Common myeloid progenitor, CD34-positive (primary cell): ENCODE measurements at regions not wholly inside any gene's neighbourhood (a gene's known extent, or its start where the extent isn't known, plus 50 kb on each side); places are given as distances from the start of the nearest gene placed in this dataset.

Source experiments
- CTCF ChIA-PET: fragments of 350-600 bp; sonication (Branson Sonifier 250); formaldehyde crosslinking; loops from one replicate; lab custom pipeline; 2021; ENCODE audit warnings: antibody characterized with exemption; lab: Charles Lee
- POLR2A ChIA-PET: fragments of 350-600 bp; sonication (Branson Sonifier 250); formaldehyde crosslinking; loops from one replicate; lab custom pipeline; 2021; ENCODE audit warnings: antibody characterized with exemption; lab: Charles Lee
- DNase-seq, 3 donors: peaks; one replicate each; pipeline versions ENCODE4 v3.0.0 to v3.0.0-alpha.2; 2013
- H3K27ac ChIP-seq, 2 experiments: 1 replicate in 1 of 2; 2 replicates in 1 of 2; pipeline ENCODE4 v1.7.0; 2013; ENCODE audit warnings: inconsistent platforms in 2 of 2, low read length in 2 of 2, mild to moderate bottlenecking in 2 of 2, low read depth in 1 of 2, moderate library complexity in 1 of 2; ENCODE audit not compliant: severe bottlenecking in 2 of 2, insufficient read depth in 1 of 2, poor library complexity in 1 of 2
- H3K27me3 ChIP-seq, 5 experiments: replicated peaks in 2 of 5; 1 replicate in 3 of 5; 2 replicates in 2 of 5; pipeline versions ENCODE4 v1.6.1 to v1.7.0; 2013; ENCODE audit warnings: low read length in 4 of 5, mild to moderate bottlenecking in 2 of 5, moderate library complexity in 2 of 5, inconsistent platforms in 1 of 5; ENCODE audit not compliant: insufficient read depth in 5 of 5, control insufficient read depth in 4 of 5
- H3K36me3 ChIP-seq, 4 experiments: 1 replicate in 2 of 4; 2 replicates in 2 of 4; pipeline versions ENCODE4 v1.6.1 to v1.7.0; 2013; ENCODE audit warnings: low read length in 3 of 4, control low read depth in 1 of 4, mild to moderate bottlenecking in 1 of 4; ENCODE audit not compliant: control insufficient read depth in 4 of 4, insufficient read depth in 4 of 4
- H3K4me1 ChIP-seq, 4 experiments: 1 replicate in 3 of 4; 2 replicates in 1 of 4; pipeline versions ENCODE4 v1.6.1 to v1.7.1; 2013; ENCODE audit warnings: low read length in 3 of 4, mild to moderate bottlenecking in 3 of 4, control low read depth in 1 of 4, inconsistent platforms in 1 of 4, moderate library complexity in 1 of 4; ENCODE audit not compliant: control insufficient read depth in 4 of 4, insufficient read depth in 4 of 4; ENCODE audit errors: control extremely low read depth in 1 of 4
- H3K4me3 ChIP-seq, 7 experiments: 1 replicate in 4 of 7; 2 replicates in 3 of 7; pipeline versions ENCODE4 v1.5.1 to v1.7.0; 2013; ENCODE audit warnings: mild to moderate bottlenecking in 7 of 7, low read length in 6 of 7, moderate library complexity in 6 of 7, inconsistent platforms in 2 of 7, low read depth in 2 of 7, control low read depth in 1 of 7; ENCODE audit not compliant: insufficient read depth in 4 of 7, control insufficient read depth in 1 of 7; ENCODE audit errors: extremely low read depth in 1 of 7
- H3K9me3 ChIP-seq, 5 experiments: 1 replicate in 4 of 5; 2 replicates in 1 of 5; pipeline versions ENCODE4 v1.6.1 to v1.7.1; 2013; ENCODE audit warnings: low read length in 4 of 5, mild to moderate bottlenecking in 2 of 5, inconsistent platforms in 1 of 5, low read depth in 1 of 5, moderate library complexity in 1 of 5; ENCODE audit not compliant: control insufficient read depth in 4 of 5, insufficient read depth in 2 of 5; ENCODE audit errors: control extremely low read depth in 1 of 5
- WGBS: methylation state at CpG from one replicate; pipeline ENCODE4 v1.1.5; 2013; ENCODE audit not compliant: insufficient coverage; 5-methylcytosine and 5-hydroxymethylcytosine counted together

DNA sequence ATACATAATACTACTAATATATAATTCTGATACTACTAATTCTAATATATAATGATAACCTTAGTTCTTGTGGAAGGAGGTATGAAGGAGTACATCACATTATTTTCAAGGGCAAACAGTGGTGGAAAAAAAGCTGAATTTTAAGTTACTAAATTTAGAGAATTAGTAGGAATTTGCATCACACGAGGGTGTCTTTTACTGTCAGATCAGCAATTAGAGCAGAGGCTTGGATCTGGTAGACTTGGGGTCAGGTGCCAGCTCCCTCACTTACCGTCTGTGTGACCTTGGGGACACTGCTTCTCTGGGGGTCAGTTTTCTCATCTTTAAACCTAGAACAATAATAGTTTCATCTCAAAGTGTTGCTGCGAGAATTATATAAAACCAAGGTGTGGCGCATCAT lies 114.1 kb upstream of the NEDD4L start:
- Histone ChIP-seq H3K36me3 (no peaks in the 10 kb centered on the region), H3K27me3 (no peaks in the 10 kb centered on the region), H3K9me3 (peaks cover 0 to 4% (median 0%) of the 10 kb centered on the region in 5 experiments), H3K4me3 (no peak overlapping the region), H3K4me1 (no peaks in the 10 kb centered on the region), H3K27ac (no peak overlapping the region)
- WGBS = 96% methylated on average over 3 of the region's 4 CpGs
- DNase-seq = no peak
- CTCF ChIA-PET = no interaction called here
- POLR2A ChIA-PET = no interaction called here

GRCh38 chr18:57928466-57928865 lies 115.6 kb upstream of the NEDD4L start:
- DNase-seq = no peak
- Histone ChIP-seq H3K36me3 (no peaks in the 10 kb centered on the region), H3K4me3 (no peak overlapping the region), H3K9me3 (peaks cover 0 to 1% (median 0%) of the 10 kb centered on the region in 5 experiments), H3K27ac (no peak overlapping the region), H3K4me1 (no peaks in the 10 kb centered on the region), H3K27me3 (no peaks in the 10 kb centered on the region)
- ChIA-PET CTCF (no interaction called here), POLR2A (no interaction called here)
- 100% methylated on average over 5 of the region's 5 CpGs for WGBS

DNA sequence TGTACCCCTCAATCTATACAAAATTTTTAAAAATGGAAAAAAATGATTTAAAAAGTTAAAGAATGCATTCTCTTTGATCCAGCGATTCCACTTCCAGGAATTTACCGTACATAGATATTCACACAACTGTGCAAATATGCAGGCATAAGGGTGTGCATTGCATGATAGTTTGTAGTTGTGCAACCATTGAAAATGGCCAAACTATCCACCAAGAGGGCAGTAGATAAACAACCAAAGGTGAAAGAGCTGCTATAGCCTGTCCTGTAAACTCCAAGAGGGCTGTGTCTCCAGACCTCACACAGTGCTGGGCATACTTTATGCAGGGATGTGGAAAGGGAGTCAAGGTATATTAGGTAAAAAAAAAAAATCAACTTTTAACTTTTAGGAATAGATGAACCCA lies 116.5 kb upstream of the NEDD4L start:
- Histone ChIP-seq H3K27me3 (no peaks in the 10 kb centered on the region), H3K4me1 (no peaks in the 10 kb centered on the region), H3K9me3 (peaks cover 0 to under 1% (median 0%) of the 10 kb centered on the region in 5 experiments), H3K36me3 (no peaks in the 10 kb centered on the region), H3K4me3 (no peak overlapping the region), H3K27ac (no peak overlapping the region)
- CTCF ChIA-PET = no interaction called here
- no CpG with 5 or more reads among the region's 2 CpGs for WGBS
- no peak for DNase-seq
- POLR2A ChIA-PET = no interaction called here

DNA sequence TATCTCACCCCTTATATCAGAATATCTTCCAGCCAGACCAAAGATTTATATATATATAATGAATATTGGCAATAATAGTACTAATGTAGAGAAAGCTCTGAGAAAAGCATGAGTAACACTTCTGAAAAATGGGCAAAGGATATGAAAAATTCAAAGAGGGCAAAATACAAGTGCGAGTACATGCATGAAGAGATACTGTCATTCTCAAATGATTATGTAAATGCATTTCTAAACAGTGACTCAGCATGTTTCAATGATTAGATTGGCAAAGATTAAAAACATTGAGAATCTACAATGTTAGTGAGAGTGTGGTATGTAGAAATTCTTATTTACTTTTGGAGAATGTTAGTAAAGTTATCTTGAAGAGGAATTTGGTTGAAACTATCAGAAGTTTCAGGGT lies 118.3 kb upstream of the NEDD4L start:
- H3K36me3 ChIP-seq = no peaks in the 10 kb centered on the region
- no peak overlapping the region for H3K27ac ChIP-seq
- DNase-seq = no peak
- H3K4me1 ChIP-seq = no peaks in the 10 kb centered on the region
- no peaks in the 10 kb centered on the region for H3K9me3 ChIP-seq
- no peak overlapping the region for H3K4me3 ChIP-seq
- H3K27me3 ChIP-seq = no peaks in the 10 kb centered on the region
- 80% methylated on average over 1 of the region's 1 CpG for WGBS
- POLR2A ChIA-PET = no interaction called here
- CTCF ChIA-PET = no interaction called here

DNA sequence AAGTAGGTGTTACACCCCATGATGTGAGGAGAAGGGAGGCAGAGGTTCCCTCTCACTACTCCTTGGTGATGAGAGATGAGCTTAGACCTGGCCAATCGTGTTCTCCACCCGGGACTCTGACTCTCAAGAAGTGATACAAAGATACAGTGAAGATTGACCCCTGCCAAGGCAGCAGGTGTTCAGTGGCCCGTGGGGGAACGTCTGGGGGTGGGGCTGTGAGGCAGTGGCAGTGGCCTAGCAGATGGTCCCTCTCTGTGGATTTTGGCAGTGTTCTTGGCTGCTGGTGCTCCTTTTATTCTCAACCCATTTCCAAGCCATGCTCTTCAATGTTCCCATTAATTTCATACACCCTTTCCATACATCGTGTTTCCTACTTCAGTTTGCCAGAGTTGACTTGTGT lies 120.4 kb upstream of the NEDD4L start:
- no peak overlapping the region for H3K27ac ChIP-seq
- no peaks in the 10 kb centered on the region for H3K9me3 ChIP-seq
- no peaks in the 10 kb centered on the region for H3K4me1 ChIP-seq
- no peak overlapping the region for H3K4me3 ChIP-seq
- H3K27me3 ChIP-seq = no peaks in the 10 kb centered on the region
- WGBS = 100% methylated on average over 4 of the region's 5 CpGs
- H3K36me3 ChIP-seq = no peaks in the 10 kb centered on the region
- DNase-seq = no peak
- CTCF ChIA-PET = no interaction called here
- POLR2A ChIA-PET = no interaction called here

DNA sequence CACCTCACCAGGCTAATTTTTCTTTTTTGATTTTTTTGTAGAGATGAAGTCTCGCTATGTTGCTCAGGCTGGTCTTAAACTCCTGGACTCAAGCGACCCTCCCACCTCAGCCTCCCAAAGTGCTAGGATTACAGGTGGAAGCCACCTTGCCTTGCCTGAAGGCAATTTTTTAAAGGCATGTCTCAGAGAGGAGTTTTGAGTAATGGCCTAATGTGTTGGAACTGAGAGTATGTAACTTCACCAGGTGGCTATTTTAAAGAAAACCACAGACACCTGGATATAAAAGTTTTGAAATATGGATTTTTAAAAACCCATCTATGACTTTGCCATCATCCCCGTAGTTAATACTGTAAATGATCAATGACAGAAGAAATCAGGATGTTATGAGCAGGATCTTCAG lies 119.8 kb upstream of the ATP8B1 start:
- DNase-seq = no peak
- no peaks in the 10 kb centered on the region for H3K9me3 ChIP-seq
- no peaks in the 10 kb centered on the region for H3K36me3 ChIP-seq
- no peaks in the 10 kb centered on the region for H3K4me1 ChIP-seq
- H3K27ac ChIP-seq = no peak overlapping the region
- H3K27me3 ChIP-seq = no peaks in the 10 kb centered on the region
- H3K4me3 ChIP-seq = no peak overlapping the region
- ChIA-PET POLR2A (no interaction called here), CTCF (no interaction called here)
- no CpG with 5 or more reads among the region's 3 CpGs for WGBS

- Histone ChIP-seq H3K9me3 (no peaks in the 10 kb centered on the region), H3K4me3 (no peak overlapping the region), H3K27me3 (no peaks in the 10 kb centered on the region), H3K36me3 (no peaks in the 10 kb centered on the region), H3K27ac (no peak overlapping the region), H3K4me1 (no peaks in the 10 kb centered on the region)
- ChIA-PET CTCF (no interaction called here), POLR2A (no interaction called here)
- WGBS = 93% methylated on average over 3 of the region's 4 CpGs
- DNase-seq = peak in 2 of 3 donors; percentile 26
Measured at GRCh38 chr18:57921708-57922107, 118.6 kb upstream of the ATP8B1 start.
